HG03565 (cell line): ENCODE measurements at regions not wholly inside any gene's neighbourhood (a gene's known extent, or its start where the extent isn't known, plus 50 kb on each side); places are given as distances from the start of the nearest gene placed in this dataset.

Experiments
- ATAC-seq: cut with Tn5 transposase; IDR thresholded peaks from one replicate; pipeline ENCODE4 v1.9.1; 2021; ENCODE audit warnings: mild to moderate bottlenecking, moderate library complexity; ENCODE audit not compliant: unreplicated experiment

- no peak for ATAC-seq
Observed at GRCh38 chr6:147712841-147713240, 204.4 kb downstream of the SAMD5 start.

- ATAC-seq: no peak
Observed at GRCh38 chr6:147715035-147715434, 206.5 kb downstream of the SAMD5 start.

- ATAC-seq: no peak
Observed at GRCh38 chr6:147716434-147716833, 207.9 kb downstream of the SAMD5 start.

GRCh38 chr6:147717991-147718390, 209.5 kb downstream of the SAMD5 start:
- ATAC-seq: no peak

GRCh38 chr6:147722158-147722557, 213.7 kb downstream of the SAMD5 start:
- ATAC-seq: no peak

GRCh38 chr6:147724454-147724853, 216.0 kb downstream of the SAMD5 start:
- ATAC-seq: no peak

- no peak for ATAC-seq
Observed at GRCh38 chr6:147726342-147726741, 217.9 kb downstream of the SAMD5 start.

GRCh38 chr6:147728903-147729302, 220.4 kb downstream of the SAMD5 start:
- no peak for ATAC-seq

- no peak for ATAC-seq
Observed at GRCh38 chr6:147733686-147734085, 225.2 kb downstream of the SAMD5 start.

- no peak for ATAC-seq
Observed at GRCh38 chr6:147734151-147734550, 225.7 kb downstream of the SAMD5 start.

GRCh38 chr6:147735924-147736323, 227.4 kb downstream of the SAMD5 start:
- ATAC-seq: no peak

GRCh38 chr6:147737115-147737514, 228.6 kb downstream of the SAMD5 start:
- no peak for ATAC-seq

GRCh38 chr6:147738099-147738498, 229.6 kb downstream of the SAMD5 start:
- ATAC-seq: no peak

- ATAC-seq: no peak
Observed at GRCh38 chr6:147738516-147739162, 230.1 kb downstream of the SAMD5 start.

GRCh38 chr6:147740326-147740725, 231.8 kb downstream of the SAMD5 start:
- ATAC-seq: no peak

- ATAC-seq: no peak
Observed at GRCh38 chr6:147740916-147741315, 232.4 kb downstream of the SAMD5 start.

GRCh38 chr6:147741389-147741788, 232.9 kb downstream of the SAMD5 start:
- ATAC-seq: no peak

GRCh38 chr6:147742440-147742839, 233.9 kb downstream of the SAMD5 start:
- no peak for ATAC-seq

GRCh38 chr6:147744012-147744411, 235.5 kb downstream of the SAMD5 start:
- no peak for ATAC-seq

GRCh38 chr6:147749331-147749730, 240.8 kb downstream of the SAMD5 start:
- no peak for ATAC-seq

- no peak for ATAC-seq
Observed at GRCh38 chr6:147750413-147750812, 241.9 kb downstream of the SAMD5 start.

GRCh38 chr6:147751232-147751631, 242.7 kb downstream of the SAMD5 start:
- no peak for ATAC-seq

GRCh38 chr6:147752689-147753403, 244.4 kb downstream of the SAMD5 start:
- no peak for ATAC-seq
